HUES48 (cell line): ENCODE measurements at regions not wholly inside any gene's neighbourhood (a gene's known extent, or its start where the extent isn't known, plus 50 kb on each side); places are given as distances from the start of the nearest gene placed in this dataset.
"Not testable (repeated sequence)": the region's sequence is repeated elsewhere in the genome, so short reads cannot be mapped to it uniquely, and the experiment has no call there.

Source experiments
- H3K27ac ChIP-seq: one replicate; pipeline ENCODE4 v1.7.0; 2013; ENCODE audit warnings: low read depth, low read length, inconsistent platforms
- H3K27me3 ChIP-seq: 2 replicates; pipeline ENCODE4 v1.6.1; 2013; ENCODE audit warnings: mild to moderate bottlenecking, low read length; ENCODE audit not compliant: control insufficient read depth, insufficient read depth
- H3K36me3 ChIP-seq: 2 replicates; pipeline ENCODE4 v1.6.1; 2013; ENCODE audit warnings: low read length; ENCODE audit not compliant: control insufficient read depth, insufficient read depth
- H3K4me1 ChIP-seq: 2 replicates; pipeline ENCODE4 v1.6.1; 2013; ENCODE audit warnings: mild to moderate bottlenecking, low read length; ENCODE audit not compliant: control insufficient read depth, insufficient read depth
- H3K4me3 ChIP-seq: 2 replicates; pipeline ENCODE4 v1.5.1; 2013; ENCODE audit warnings: mild to moderate bottlenecking, low read depth, low read length
- H3K9ac ChIP-seq: 2 replicates; pipeline ENCODE4 v1.6.1; 2013; ENCODE audit warnings: mild to moderate bottlenecking, low read depth, low read length, moderate library complexity
- H3K9me3 ChIP-seq: 2 replicates; pipeline ENCODE4 v1.6.1; 2013; ENCODE audit warnings: low read length; ENCODE audit not compliant: control insufficient read depth, insufficient read depth

GRCh38 chr10:62688971-62689700 is 115.4 kb upstream of the ADO start:
- H3K27me3 ChIP-seq, result no peaks in the 10 kb centered on the region
- no peak overlapping the region for H3K27ac ChIP-seq
- H3K4me1 ChIP-seq, result peaks cover 15% of the 10 kb centered on the region
- no peaks in the 10 kb centered on the region for H3K36me3 ChIP-seq
- H3K9me3 ChIP-seq, result no peaks in the 10 kb centered on the region
- H3K9ac ChIP-seq, result no peak overlapping the region
- no peak overlapping the region for H3K4me3 ChIP-seq

GRCh38 chr10:62689712-62690111 is 114.8 kb upstream of the ADO start:
- Histone ChIP-seq H3K4me3 (no peak overlapping the region), H3K36me3 (no peaks in the 10 kb centered on the region), H3K9ac (no peak overlapping the region), H3K27me3 (no peaks in the 10 kb centered on the region), H3K27ac (no peak overlapping the region), H3K4me1 (peaks cover 15% of the 10 kb centered on the region), H3K9me3 (no peaks in the 10 kb centered on the region)

DNA sequence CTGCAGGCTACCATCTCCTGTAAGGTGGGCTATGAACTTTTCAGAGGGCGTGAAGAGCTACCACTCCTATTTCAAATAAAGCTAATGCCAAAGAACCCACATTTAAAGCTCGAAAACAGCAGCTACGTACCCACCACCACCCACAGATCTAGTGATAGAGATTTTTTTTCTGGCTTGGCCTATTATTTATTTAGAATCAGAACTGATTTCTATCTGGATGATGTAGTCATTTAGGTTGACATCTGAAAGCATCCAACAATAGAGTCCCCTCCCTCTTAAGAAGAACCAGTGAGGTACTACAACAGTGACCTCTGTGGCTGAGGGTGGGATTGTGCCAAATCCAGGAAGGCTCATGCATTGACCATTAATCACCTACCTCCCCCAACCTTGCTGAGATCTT is 113.8 kb upstream of the ADO start:
- H3K4me3 ChIP-seq, result no peak overlapping the region
- no peak overlapping the region for H3K9ac ChIP-seq
- no peaks in the 10 kb centered on the region for H3K36me3 ChIP-seq
- H3K27me3 ChIP-seq, result no peaks in the 10 kb centered on the region
- H3K4me1 ChIP-seq, result peaks cover 15% of the 10 kb centered on the region
- H3K9me3 ChIP-seq, result no peaks in the 10 kb centered on the region
- H3K27ac ChIP-seq, result no peak overlapping the region

GRCh38 chr10:62691336-62691735 is 113.2 kb upstream of the ADO start:
- no peak overlapping the region for H3K27ac ChIP-seq
- H3K4me3 ChIP-seq, result no peak overlapping the region
- no peaks in the 10 kb centered on the region for H3K9me3 ChIP-seq
- no peaks in the 10 kb centered on the region for H3K36me3 ChIP-seq
- H3K9ac ChIP-seq, result no peak overlapping the region
- H3K4me1 ChIP-seq, result peaks cover 15% of the 10 kb centered on the region
- no peaks in the 10 kb centered on the region for H3K27me3 ChIP-seq

GRCh38 chr10:62692085-62692484 is 112.4 kb upstream of the ADO start:
- Histone ChIP-seq H3K9me3 (no peaks in the 10 kb centered on the region), H3K4me3 (no peak overlapping the region), H3K9ac (no peak overlapping the region), H3K27ac (no peak overlapping the region), H3K4me1 (peaks cover 15% of the 10 kb centered on the region), H3K27me3 (no peaks in the 10 kb centered on the region), H3K36me3 (no peaks in the 10 kb centered on the region)

GRCh38 chr10:62693306-62693705 is 111.2 kb upstream of the ADO start:
- Histone ChIP-seq H3K4me3 (no peak overlapping the region), H3K9me3 (no peaks in the 10 kb centered on the region), H3K9ac (no peak overlapping the region), H3K4me1 (peaks cover 15% of the 10 kb centered on the region), H3K27me3 (no peaks in the 10 kb centered on the region), H3K27ac (no peak overlapping the region), H3K36me3 (no peaks in the 10 kb centered on the region)

DNA sequence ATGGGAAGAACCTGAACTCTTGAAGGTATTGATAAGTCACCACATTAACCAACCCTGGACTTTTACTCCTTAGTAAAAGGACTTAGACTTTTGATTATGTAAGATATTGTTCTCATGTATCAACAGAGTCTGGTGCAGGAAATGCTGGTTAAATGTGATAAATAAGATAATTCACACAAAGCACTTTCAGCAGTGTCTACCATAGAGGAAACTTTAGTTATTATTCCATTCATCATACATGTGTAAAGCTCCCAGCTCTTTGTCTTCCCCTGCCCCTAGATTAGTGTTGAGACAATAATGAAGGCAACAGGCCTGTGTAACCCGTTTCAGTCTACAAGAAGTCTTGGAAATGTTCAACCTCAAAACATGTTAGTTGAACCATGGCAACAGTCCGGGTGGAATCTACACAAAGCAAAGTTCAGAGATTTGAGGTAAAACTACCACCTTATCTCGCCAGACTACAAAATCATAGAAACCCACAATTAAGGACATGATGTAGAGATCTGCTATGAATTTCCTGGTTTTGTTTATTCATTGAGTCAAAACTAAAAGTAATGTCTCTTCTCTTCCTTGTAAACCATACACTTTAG is 109.9 kb upstream of the ADO start:
- H3K9me3 ChIP-seq, result peaks cover 7% of the 10 kb centered on the region
- H3K4me3 ChIP-seq, result no peak overlapping the region
- no peak overlapping the region for H3K9ac ChIP-seq
- H3K4me1 ChIP-seq, result peaks cover 15% of the 10 kb centered on the region
- H3K27me3 ChIP-seq, result no peaks in the 10 kb centered on the region
- no peaks in the 10 kb centered on the region for H3K36me3 ChIP-seq
- no peak overlapping the region for H3K27ac ChIP-seq

DNA sequence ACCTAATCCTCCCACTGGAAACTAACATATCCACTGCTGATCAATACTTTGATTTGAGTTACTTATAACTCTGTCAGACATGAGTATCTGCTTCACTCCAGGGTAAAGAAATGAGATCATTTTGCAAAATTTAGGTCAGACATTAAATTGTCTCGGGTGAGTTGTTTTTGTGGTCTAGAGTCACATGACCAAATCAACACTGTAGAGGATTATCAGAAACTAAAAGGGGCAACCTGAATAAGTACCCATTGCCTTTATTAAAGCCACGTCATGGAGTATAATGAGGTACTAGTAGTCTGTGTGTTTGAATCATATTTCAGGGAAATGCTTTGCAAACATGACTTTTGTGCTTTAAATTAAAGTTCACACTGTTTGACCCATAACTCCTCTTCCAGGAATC is 107.7 kb upstream of the ADO start:
- no peak overlapping the region for H3K4me3 ChIP-seq
- peaks cover 7% of the 10 kb centered on the region for H3K9me3 ChIP-seq
- H3K27me3 ChIP-seq, result no peaks in the 10 kb centered on the region
- H3K9ac ChIP-seq, result no peak overlapping the region
- H3K27ac ChIP-seq, result no peak overlapping the region
- H3K4me1 ChIP-seq, result peaks cover 9% of the 10 kb centered on the region
- H3K36me3 ChIP-seq, result no peaks in the 10 kb centered on the region

DNA sequence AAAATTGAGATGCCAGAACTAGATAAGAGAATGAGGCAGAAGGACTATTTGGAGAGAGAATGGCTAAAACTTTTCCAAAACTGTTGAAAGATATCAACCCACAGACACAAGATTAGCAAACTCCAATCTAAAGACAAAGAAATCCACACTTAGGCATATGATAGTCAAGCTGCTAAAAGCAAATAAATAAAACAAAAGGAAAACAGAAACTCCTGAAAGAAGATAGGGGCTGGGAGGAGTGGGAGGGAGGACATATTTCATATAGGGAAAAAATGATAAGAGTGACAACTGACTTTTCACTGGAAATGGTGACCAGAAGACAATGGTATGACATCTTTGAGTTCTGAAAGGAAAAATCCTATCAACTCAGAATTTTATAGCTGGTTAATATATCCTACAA is 105.4 kb upstream of the ADO start:
- Histone ChIP-seq H3K4me1 (no peaks in the 10 kb centered on the region), H3K27me3 (no peaks in the 10 kb centered on the region), H3K4me3 (no peak overlapping the region), H3K27ac (no peak overlapping the region), H3K9ac (no peak overlapping the region), H3K9me3 (peaks cover 7% of the 10 kb centered on the region), H3K36me3 (no peaks in the 10 kb centered on the region)

DNA sequence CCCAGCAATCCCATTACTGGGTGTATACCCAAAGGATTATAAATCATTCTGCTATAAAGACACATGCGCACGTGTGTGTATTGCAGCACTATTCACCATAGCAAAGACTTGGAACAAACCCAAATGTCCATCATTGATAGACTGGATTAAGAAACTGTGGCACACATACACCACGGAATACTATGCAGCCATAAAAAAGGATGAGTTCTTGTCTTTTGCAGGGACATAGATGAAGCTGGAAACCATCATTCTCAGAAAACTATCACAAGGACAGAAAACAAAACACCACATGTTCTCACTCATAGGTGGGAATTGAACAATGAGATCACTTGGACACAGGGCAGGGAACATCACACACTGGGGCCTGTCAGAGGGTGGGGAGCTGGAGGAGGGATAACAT is 100.4 kb upstream of the ADO start:
- H3K36me3 ChIP-seq, H3K4me1 ChIP-seq, H3K9ac ChIP-seq, H3K4me3 ChIP-seq, H3K27ac ChIP-seq, H3K9me3 ChIP-seq, H3K27me3 ChIP-seq: not testable (repeated sequence)

DNA sequence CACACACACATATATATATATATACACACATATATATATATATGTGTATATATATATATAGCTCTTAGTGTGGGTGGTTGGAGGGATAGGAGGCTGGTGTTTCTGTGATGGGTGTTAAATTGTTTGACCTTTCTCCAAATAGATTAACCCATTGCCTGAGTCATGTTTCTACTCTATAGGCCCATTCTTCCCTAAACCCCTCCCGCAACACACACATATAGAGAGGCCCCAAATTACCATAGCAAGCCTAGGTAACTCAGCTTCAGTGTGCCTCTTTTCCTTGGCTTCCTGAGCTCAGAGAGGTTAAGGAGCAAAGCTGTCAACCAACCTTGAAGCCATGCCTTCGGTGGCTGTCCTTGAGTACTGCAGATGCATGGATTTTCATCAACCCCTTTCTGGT is 98.7 kb upstream of the ADO start:
- no peaks in the 10 kb centered on the region for H3K36me3 ChIP-seq
- H3K4me3 ChIP-seq, result no peak overlapping the region
- H3K27ac ChIP-seq, result no peak overlapping the region
- no peaks in the 10 kb centered on the region; the same call in 1 of the 2 replicates for H3K9me3 ChIP-seq
- H3K27me3 ChIP-seq, result no peaks in the 10 kb centered on the region
- no peak overlapping the region for H3K9ac ChIP-seq
- no peaks in the 10 kb centered on the region for H3K4me1 ChIP-seq
